Caco-2 (cell line): ENCODE measurements at regions not wholly inside any gene's neighbourhood (a gene's known extent, or its start where the extent isn't known, plus 50 kb on each side); places are given as distances from the start of the nearest gene placed in this dataset.

Experiments
- BruUV-seq: library from RNA; stranded (reverse); fragments of 400-500 nt; replicated peaks from 2 replicates; lab custom pipeline; 2021; lab: Mats Ljungman, UMichigan
- CTCF ChIA-PET: fragments of 300-600 bp; sonication (Branson Sonifier 250); formaldehyde crosslinking; loops from one replicate; lab custom pipeline; 2022; ENCODE audit warnings: antibody characterized with exemption; lab: Charles Lee
- POLR2A ChIA-PET: fragments of 300-600 bp; sonication (Branson Sonifier 250); formaldehyde crosslinking; loops from one replicate; lab custom pipeline; 2022; ENCODE audit warnings: antibody characterized with exemption; lab: Charles Lee
- DNase-seq, 2 experiments: peaks; one replicate each; pipeline versions ENCODE4 v3.0.0 to v3.0.0-alpha.2; 2020 to 2022
- H3K27me3 ChIP-seq: replicated peaks from 2 replicates; pipeline ENCODE4 v1.6.0; 2011; ENCODE audit warnings: low read length; ENCODE audit not compliant: control insufficient read depth, insufficient read depth
- H3K36me3 ChIP-seq: 2 replicates; pipeline ENCODE4 v1.5.1; 2011; ENCODE audit warnings: low read length; ENCODE audit not compliant: control insufficient read depth, insufficient read depth
- H3K4me1 ChIP-seq: fragments of 250-450 bp; sonication (Bioruptor Pico); 2 replicates; pipeline ENCODE4 v1.5.1; 2020; ENCODE audit warnings: mild to moderate bottlenecking
- H3K4me3 ChIP-seq: 2 replicates; pipeline ENCODE4 v1.5.1; 2011; ENCODE audit warnings: low read depth, mild to moderate bottlenecking, control low read depth, low read length
- H3K9me3 ChIP-seq: fragments of 250-450 bp; sonication (Bioruptor Pico); 2 replicates; pipeline ENCODE4 v1.5.1; 2020; ENCODE audit warnings: mild to moderate bottlenecking, moderate library complexity
- H3K27ac Mint-ChIP-seq: one replicate; pipeline ENCODE4 v1.8.0; 2022; ENCODE audit warnings: mixed read lengths; ENCODE audit not compliant: unreplicated experiment
- H3K27me3 Mint-ChIP-seq: one replicate; pipeline ENCODE4 v1.8.0; 2022; ENCODE audit warnings: mixed read lengths; ENCODE audit not compliant: insufficient read depth, unreplicated experiment
- H3K36me3 Mint-ChIP-seq: one replicate; pipeline ENCODE4 v1.8.0; 2022; ENCODE audit warnings: mild to moderate bottlenecking, mixed read lengths; ENCODE audit not compliant: insufficient read depth, unreplicated experiment
- H3K4me1 Mint-ChIP-seq: one replicate; pipeline ENCODE4 v1.8.0; 2022; ENCODE audit warnings: low read depth, mixed read lengths; ENCODE audit not compliant: unreplicated experiment
- H3K4me3 Mint-ChIP-seq: one replicate; pipeline ENCODE4 v1.8.0; 2022; ENCODE audit warnings: mild to moderate bottlenecking, moderate library complexity, mixed read lengths; ENCODE audit not compliant: unreplicated experiment
- H3K9me3 Mint-ChIP-seq: one replicate; pipeline ENCODE4 v1.8.0; 2022; ENCODE audit warnings: mixed read lengths; ENCODE audit not compliant: unreplicated experiment
- CTCF ChIP-seq, 2 experiments: fragments of 200-600 bp in 1 of 2; IDR thresholded peaks; 1 replicate in 1 of 2; 2 replicates in 1 of 2; pipeline versions ENCODE4 v1.5.1 to v1.8.0; 2011 to 2022; ENCODE audit warnings: antibody characterized with exemption in 1 of 2, control low read depth in 1 of 2, inconsistent platforms in 1 of 2, low read depth in 1 of 2, low read length in 1 of 2, mild to moderate bottlenecking in 1 of 2, moderate library complexity in 1 of 2; ENCODE audit not compliant: insufficient read depth in 1 of 2, severe bottlenecking in 1 of 2, unreplicated experiment in 1 of 2
- intact Hi-C: fragments of 100-400 bp; cut with micrococcal nuclease; formaldehyde crosslinking; loops from one replicate; pipeline ENCODE4 v1.10.0; 2022; ENCODE audit not compliant: unreplicated experiment

- no peak for TF ChIP-seq CTCF (IDR thresholded peaks at IDR 0.05; ENCODE audit: insufficient read depth in 1 of 2, low read depth in 1 of 2, low read length in 1 of 2, severe bottlenecking in 1 of 2, unreplicated experiment in 1 of 2)
- POLR2A ChIA-PET = no interaction called here
Measured at GRCh38 chr4:124265701-124266100, 446.8 kb downstream of the ANKRD50 start.

GRCh38 chr4:124266721-124267120, 445.8 kb downstream of the ANKRD50 start:
- Mint-ChIP-seq H3K4me1 (no peaks in the 10 kb centered on the region), H3K36me3 (no peaks in the 10 kb centered on the region)
- intact Hi-C loops = no loop called here

More at GRCh38 chr4:124265701-124266100, 446.8 kb downstream of the ANKRD50 start:
- CTCF ChIA-PET = no interaction called here
- no peak overlapping the region for H3K27ac Mint-ChIP-seq
- Histone ChIP-seq H3K4me1 (no peaks in the 10 kb centered on the region), H3K4me3 (no peak overlapping the region), H3K36me3 (no peaks in the 10 kb centered on the region), H3K27me3 (no peaks in the 10 kb centered on the region), H3K9me3 (no peaks in the 10 kb centered on the region)
- no TSS peak for BruUV-seq
- H3K4me1 Mint-ChIP-seq = no peaks in the 10 kb centered on the region
- H3K4me3 Mint-ChIP-seq = no peak overlapping the region
- H3K9me3 Mint-ChIP-seq = no peaks in the 10 kb centered on the region
- DNase-seq = no peak
- peaks cover 6% of the 10 kb centered on the region for H3K27me3 Mint-ChIP-seq
- intact Hi-C loops = loop anchor here (2.0 kb wide), 1 partner anchor 915 kb away; no protein-coding TSS in a partner anchor
- H3K36me3 Mint-ChIP-seq = no peaks in the 10 kb centered on the region

GRCh38 chr4:124276461-124276860, 436.1 kb downstream of the ANKRD50 start:
- H3K36me3 Mint-ChIP-seq = no peaks in the 10 kb centered on the region

More at GRCh38 chr4:124266721-124267120, 445.8 kb downstream of the ANKRD50 start:
- Histone ChIP-seq H3K36me3 (no peaks in the 10 kb centered on the region), H3K4me3 (no peak overlapping the region), H3K27me3 (no peaks in the 10 kb centered on the region), H3K9me3 (no peaks in the 10 kb centered on the region), H3K4me1 (no peaks in the 10 kb centered on the region)
- no peak for DNase-seq
- ChIA-PET POLR2A (no interaction called here), CTCF (no interaction called here)
- no peak for TF ChIP-seq CTCF (IDR thresholded peaks at IDR 0.05; ENCODE audit: insufficient read depth in 1 of 2, low read depth in 1 of 2, low read length in 1 of 2, severe bottlenecking in 1 of 2, unreplicated experiment in 1 of 2)
- H3K9me3 Mint-ChIP-seq = no peaks in the 10 kb centered on the region
- BruUV-seq = no TSS peak
- no peak overlapping the region for H3K4me3 Mint-ChIP-seq
- H3K27me3 Mint-ChIP-seq = peaks cover 6% of the 10 kb centered on the region
- H3K27ac Mint-ChIP-seq = no peak overlapping the region

More at GRCh38 chr4:124276461-124276860, 436.1 kb downstream of the ANKRD50 start:
- H3K4me3 Mint-ChIP-seq = no peak overlapping the region
- Histone ChIP-seq H3K4me1 (peaks cover 27% of the 10 kb centered on the region), H3K36me3 (no peaks in the 10 kb centered on the region), H3K27me3 (no peaks in the 10 kb centered on the region), H3K9me3 (no peaks in the 10 kb centered on the region; the same call in 1 of the 2 replicates), H3K4me3 (no peak overlapping the region)
- H3K9me3 Mint-ChIP-seq = no peaks in the 10 kb centered on the region
- intact Hi-C loops = no loop called here
- ChIA-PET CTCF (no interaction called here), POLR2A (no interaction called here)
- peaks cover 12% of the 10 kb centered on the region for H3K4me1 Mint-ChIP-seq
- H3K27me3 Mint-ChIP-seq = peaks cover 3% of the 10 kb centered on the region
- no TSS peak for BruUV-seq
- no peak overlapping the region for H3K27ac Mint-ChIP-seq
- DNase-seq = no peak
- TF ChIP-seq CTCF (IDR thresholded peaks at IDR 0.05; ENCODE audit: insufficient read depth in 1 of 2, low read depth in 1 of 2, low read length in 1 of 2, severe bottlenecking in 1 of 2, unreplicated experiment in 1 of 2) = no peak
